K562 (cell line): ENCODE measurements at regions not wholly inside any gene's neighbourhood (a gene's known extent, or its start where the extent isn't known, plus 50 kb on each side); places are given as distances from the start of the nearest gene placed in this dataset.

Experiments used
- PHF8 ChIP-seq: fragments of 200-600 bp; sonication (generic); IDR thresholded peaks from 2 replicates; pipeline ENCODE4 v1.6.1; 2012; ENCODE audit warnings: mixed run types, mild to moderate bottlenecking, inconsistent platforms, low read length, moderate library complexity, borderline replicate concordance
- TF ChIP-seq, protein P1 (sequence below), 3 experiments: IDR thresholded peaks in 2 of 3; conservative IDR thresholded peaks in 1 of 3; 2 replicates each; pipeline ENCODE4 v1.5.1; 2011 to 2012; ENCODE audit warnings: low read length in 3 of 3, mild to moderate bottlenecking in 3 of 3, control low read depth in 2 of 3, improper control_type of control experiment in 1 of 3, inconsistent platforms in 1 of 3, low read depth in 1 of 3, mixed read lengths in 1 of 3, moderate library complexity in 1 of 3; ENCODE audit not compliant: insufficient read depth in 2 of 3

GRCh38 chr14:103257211-103257962 is 76.7 kb upstream of the EIF5 start:
- TF ChIP-seq PHF8 = no peak
- TF ChIP-seq, protein P1, sequence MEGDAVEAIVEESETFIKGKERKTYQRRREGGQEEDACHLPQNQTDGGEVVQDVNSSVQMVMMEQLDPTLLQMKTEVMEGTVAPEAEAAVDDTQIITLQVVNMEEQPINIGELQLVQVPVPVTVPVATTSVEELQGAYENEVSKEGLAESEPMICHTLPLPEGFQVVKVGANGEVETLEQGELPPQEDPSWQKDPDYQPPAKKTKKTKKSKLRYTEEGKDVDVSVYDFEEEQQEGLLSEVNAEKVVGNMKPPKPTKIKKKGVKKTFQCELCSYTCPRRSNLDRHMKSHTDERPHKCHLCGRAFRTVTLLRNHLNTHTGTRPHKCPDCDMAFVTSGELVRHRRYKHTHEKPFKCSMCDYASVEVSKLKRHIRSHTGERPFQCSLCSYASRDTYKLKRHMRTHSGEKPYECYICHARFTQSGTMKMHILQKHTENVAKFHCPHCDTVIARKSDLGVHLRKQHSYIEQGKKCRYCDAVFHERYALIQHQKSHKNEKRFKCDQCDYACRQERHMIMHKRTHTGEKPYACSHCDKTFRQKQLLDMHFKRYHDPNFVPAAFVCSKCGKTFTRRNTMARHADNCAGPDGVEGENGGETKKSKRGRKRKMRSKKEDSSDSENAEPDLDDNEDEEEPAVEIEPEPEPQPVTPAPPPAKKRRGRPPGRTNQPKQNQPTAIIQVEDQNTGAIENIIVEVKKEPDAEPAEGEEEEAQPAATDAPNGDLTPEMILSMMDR (IDR thresholded peaks at IDR 0.05 in 2 of 3, conservative IDR thresholded peaks at IDR 0.05 in 1 of 3; ENCODE audit: insufficient read depth in 2 of 3, low read depth in 1 of 3, low read length in 3 of 3) = no peak
